ENCODE measurements at regions not wholly inside any gene's neighbourhood (a gene's known extent, or its start where the extent isn't known, plus 50 kb on each side); places are given as distances from the start of the nearest gene placed in this dataset.

DNA sequence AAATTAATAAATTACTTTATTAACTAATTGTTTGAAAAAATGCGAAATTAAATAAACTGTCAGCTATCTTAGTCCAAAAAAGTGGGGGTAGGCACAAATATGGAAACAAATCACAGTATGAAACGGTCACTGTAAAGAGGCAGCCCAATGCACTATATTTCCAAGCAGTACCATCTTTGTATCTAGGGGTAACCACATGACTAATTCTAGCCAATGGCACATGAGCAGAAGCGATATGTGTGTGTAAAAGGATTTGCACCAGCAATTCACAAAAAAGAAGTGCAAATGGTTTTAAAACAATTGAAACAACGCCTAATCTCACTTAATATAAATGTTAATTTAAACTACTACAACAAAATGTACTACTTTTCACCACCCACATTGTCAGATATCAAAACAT is 129.5 kb upstream of the PRNP start:
- TF ChIP-seq, protein P1, sequence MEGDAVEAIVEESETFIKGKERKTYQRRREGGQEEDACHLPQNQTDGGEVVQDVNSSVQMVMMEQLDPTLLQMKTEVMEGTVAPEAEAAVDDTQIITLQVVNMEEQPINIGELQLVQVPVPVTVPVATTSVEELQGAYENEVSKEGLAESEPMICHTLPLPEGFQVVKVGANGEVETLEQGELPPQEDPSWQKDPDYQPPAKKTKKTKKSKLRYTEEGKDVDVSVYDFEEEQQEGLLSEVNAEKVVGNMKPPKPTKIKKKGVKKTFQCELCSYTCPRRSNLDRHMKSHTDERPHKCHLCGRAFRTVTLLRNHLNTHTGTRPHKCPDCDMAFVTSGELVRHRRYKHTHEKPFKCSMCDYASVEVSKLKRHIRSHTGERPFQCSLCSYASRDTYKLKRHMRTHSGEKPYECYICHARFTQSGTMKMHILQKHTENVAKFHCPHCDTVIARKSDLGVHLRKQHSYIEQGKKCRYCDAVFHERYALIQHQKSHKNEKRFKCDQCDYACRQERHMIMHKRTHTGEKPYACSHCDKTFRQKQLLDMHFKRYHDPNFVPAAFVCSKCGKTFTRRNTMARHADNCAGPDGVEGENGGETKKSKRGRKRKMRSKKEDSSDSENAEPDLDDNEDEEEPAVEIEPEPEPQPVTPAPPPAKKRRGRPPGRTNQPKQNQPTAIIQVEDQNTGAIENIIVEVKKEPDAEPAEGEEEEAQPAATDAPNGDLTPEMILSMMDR (IDR thresholded peaks at IDR 0.05; ENCODE audit: low read depth, low read length): no peak
- H3K4me3 ChIP-seq (ENCODE audit: low read depth, low read length): no peak overlapping the region

DNA sequence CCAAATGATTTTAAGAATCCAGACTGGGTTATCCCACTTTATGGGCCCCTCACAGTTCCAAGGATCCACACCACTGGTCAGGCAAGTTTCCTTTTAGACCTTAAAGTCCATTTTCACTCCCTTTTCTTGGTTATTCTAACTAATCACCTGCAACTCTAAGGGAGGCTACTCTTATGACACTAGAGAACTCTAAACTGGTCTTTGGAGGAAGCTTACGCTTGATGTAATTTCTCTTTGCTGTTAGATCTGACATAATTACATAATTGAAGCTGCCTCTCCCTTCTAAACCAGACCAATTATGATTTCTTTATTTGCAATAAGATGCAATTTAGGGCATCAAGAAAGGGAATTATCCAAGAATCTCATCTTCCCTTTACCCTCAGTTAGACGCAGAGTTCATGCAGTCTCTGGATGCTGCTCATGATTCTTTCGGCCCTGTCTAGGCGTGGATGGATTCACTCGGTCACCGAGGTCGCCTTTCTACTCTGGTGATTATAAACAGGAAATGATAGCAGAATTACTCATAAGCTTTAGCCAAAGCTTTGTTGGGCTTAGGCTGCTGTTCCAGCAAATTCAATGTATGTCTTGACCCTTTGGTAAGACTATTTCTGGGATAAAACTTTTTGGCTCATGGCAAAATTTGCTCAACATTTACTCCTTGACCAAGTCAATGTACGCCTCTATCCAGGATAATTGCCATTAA is 130.9 kb upstream of the PRNP start:
- no peak overlapping the region for H3K27ac ChIP-seq
- no peak overlapping the region for H3K4me3 ChIP-seq (ENCODE audit: low read depth, low read length)
- DNase-seq: peak; percentile 27

More for the DNA sequence above, 129.5 kb upstream of the PRNP start:
- Histone ChIP-seq H3K36me3 (no peaks in the 10 kb centered on the region), H3K9me3 (ENCODE audit: severe bottlenecking) (no peaks in the 10 kb centered on the region), H3K27ac (no peak overlapping the region), H3K27me3 (ENCODE audit: insufficient read depth, low read depth, severe bottlenecking) (no peaks in the 10 kb centered on the region)
- DNase-seq: no peak

DNA sequence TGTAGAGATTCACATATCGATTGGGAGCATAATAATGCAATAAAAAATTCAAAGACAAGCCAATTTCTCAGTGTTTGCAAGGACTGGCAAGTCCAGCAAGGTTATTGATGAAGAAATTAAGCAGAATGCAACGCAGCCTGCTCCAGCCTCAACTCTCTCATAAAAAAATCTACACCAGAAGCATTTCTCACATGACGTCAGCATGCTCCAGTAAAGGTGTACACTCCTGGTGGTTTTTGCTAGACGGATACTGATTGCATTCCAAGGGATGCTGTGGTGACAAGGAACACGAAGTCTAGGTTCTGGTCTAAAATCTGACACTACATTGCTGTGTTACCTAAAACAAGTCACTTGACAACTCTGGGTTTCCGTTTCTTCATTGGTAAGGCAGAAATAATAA is 131.9 kb upstream of the PRNP start:
- Histone ChIP-seq H3K9me3 (ENCODE audit: severe bottlenecking) (no peaks in the 10 kb centered on the region), H3K27me3 (ENCODE audit: insufficient read depth, low read depth, severe bottlenecking) (no peaks in the 10 kb centered on the region), H3K27ac (no peak overlapping the region), H3K4me3 (ENCODE audit: low read depth, low read length) (no peak overlapping the region), H3K36me3 (no peaks in the 10 kb centered on the region)
- no peak for DNase-seq
- TF ChIP-seq, protein P1 (IDR thresholded peaks at IDR 0.05; ENCODE audit: low read depth, low read length): no peak

More for the DNA sequence above, 130.9 kb upstream of the PRNP start:
- H3K27me3 ChIP-seq (ENCODE audit: insufficient read depth, low read depth, severe bottlenecking): no peaks in the 10 kb centered on the region
- no peaks in the 10 kb centered on the region for H3K9me3 ChIP-seq (ENCODE audit: severe bottlenecking)
- TF ChIP-seq, protein P1 (IDR thresholded peaks at IDR 0.05; ENCODE audit: low read depth, low read length): no peak
- no peaks in the 10 kb centered on the region for H3K36me3 ChIP-seq

DNA sequence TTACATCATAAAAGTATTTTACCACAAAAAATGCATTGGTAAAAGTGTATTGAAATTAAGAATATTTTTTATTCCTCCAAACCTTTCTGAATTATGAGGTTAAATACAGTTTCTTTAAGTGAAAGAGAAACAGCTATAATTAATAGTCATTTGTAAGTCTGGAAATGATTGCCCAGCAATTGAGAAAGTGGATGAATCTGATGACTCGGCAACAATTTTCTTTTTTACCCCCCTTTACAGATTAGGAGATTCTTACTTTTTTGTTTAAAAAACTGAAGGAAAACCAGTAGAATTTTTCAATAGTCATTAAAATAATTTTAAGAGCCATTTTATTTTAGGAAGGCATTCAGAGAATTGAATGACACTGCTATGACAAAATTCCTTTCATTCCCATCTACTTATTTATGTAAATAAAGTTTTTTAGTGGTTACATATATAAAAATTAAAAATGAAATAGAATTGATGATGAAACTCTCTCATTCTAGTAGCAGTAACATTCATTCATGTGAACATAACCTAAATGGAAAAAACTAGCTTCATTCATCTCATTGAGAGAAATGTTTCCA is 134.1 kb upstream of the PRNP start:
- H3K9me3 ChIP-seq (ENCODE audit: severe bottlenecking): peaks cover 3% of the 10 kb centered on the region
- DNase-seq: no peak
- no peak overlapping the region for H3K4me3 ChIP-seq (ENCODE audit: low read depth, low read length)
- no peak overlapping the region for H3K27ac ChIP-seq
- H3K27me3 ChIP-seq (ENCODE audit: insufficient read depth, low read depth, severe bottlenecking): no peaks in the 10 kb centered on the region
- TF ChIP-seq, protein P1 (IDR thresholded peaks at IDR 0.05; ENCODE audit: low read depth, low read length): no peak
- no peaks in the 10 kb centered on the region for H3K36me3 ChIP-seq

DNA sequence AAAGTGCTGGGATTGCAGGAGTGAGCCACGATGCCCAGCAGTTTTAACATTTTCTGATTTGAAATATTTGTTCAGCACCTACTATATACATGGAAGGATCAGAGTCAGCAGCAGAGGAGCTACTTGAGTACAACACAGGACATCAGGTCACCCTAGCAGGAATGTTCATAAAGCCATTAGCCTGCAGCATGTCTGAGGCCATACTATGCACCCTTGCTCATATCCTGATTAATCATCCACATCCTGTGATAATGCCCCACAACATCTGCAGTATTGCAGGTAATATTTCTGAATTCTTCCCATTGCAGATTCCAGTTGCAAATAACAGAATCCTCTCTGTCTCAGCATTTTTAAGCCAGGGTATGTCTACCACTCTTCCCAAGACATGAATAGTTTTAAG is 135.5 kb upstream of the PRNP start:
- TF ChIP-seq, protein P1 (IDR thresholded peaks at IDR 0.05; ENCODE audit: low read depth, low read length): no peak
- H3K36me3 ChIP-seq: no peaks in the 10 kb centered on the region
- H3K27me3 ChIP-seq (ENCODE audit: insufficient read depth, low read depth, severe bottlenecking): no peaks in the 10 kb centered on the region
- no peak for DNase-seq
- no peak overlapping the region for H3K27ac ChIP-seq
- peaks cover 3% of the 10 kb centered on the region for H3K9me3 ChIP-seq (ENCODE audit: severe bottlenecking)
- H3K4me3 ChIP-seq (ENCODE audit: low read depth, low read length): no peak overlapping the region

Measured in WERI-Rb-1 (cell line).